Ascending aorta (tissue), 2 donors: ENCODE measurements at regions not wholly inside any gene's neighbourhood (a gene's known extent, or its start where the extent isn't known, plus 50 kb on each side); places are given as distances from the start of the nearest gene placed in this dataset.

ENCODE experiments used
- DNase-seq, 2 donors: peaks; one replicate each; pipeline ENCODE4 v3.0.0-alpha.2; 2019; ENCODE audit warnings: low spot score in 2 of 2
- H3K27ac ChIP-seq, 2 donors: fragments of 200-600 bp; sonication (generic); one replicate each; pipeline ENCODE4 v1.5.1; 2016 to 2017; ENCODE audit warnings: mild to moderate bottlenecking in 1 of 2
- H3K27me3 ChIP-seq: fragments of 200-600 bp; sonication (generic); one replicate; pipeline ENCODE4 v1.5.1; 2017
- H3K36me3 ChIP-seq, 2 donors: fragments of 200-600 bp; sonication (generic); one replicate each; pipeline ENCODE4 v1.5.1; 2016
- H3K4me1 ChIP-seq, 2 donors: fragments of 200-600 bp; sonication (generic); one replicate each; pipeline ENCODE4 v1.5.1; 2016 to 2017; ENCODE audit warnings: mild to moderate bottlenecking in 1 of 2
- H3K4me3 ChIP-seq, 2 donors: fragments of 200-600 bp; sonication (generic); one replicate each; pipeline ENCODE4 v1.5.1; 2016 to 2017; ENCODE audit warnings: mild to moderate bottlenecking in 1 of 2
- H3K9me3 ChIP-seq, 2 donors: fragments of 200-600 bp; sonication (generic); one replicate each; pipeline ENCODE4 v1.5.1; 2016
- CTCF ChIP-seq, 3 experiments: fragments of 200-600 bp in 2 of 3; fragments of 450-650 bp in 1 of 3; sonication (generic) in 2 of 3; IDR thresholded peaks; one replicate each; pipeline ENCODE4 v1.5.1; 2016 to 2019; ENCODE audit warnings: antibody characterized with exemption in 3 of 3, mild to moderate bottlenecking in 1 of 3, moderate library complexity in 1 of 3
- intact Hi-C: fragments of 100-400 bp; cut with DNase I; formaldehyde crosslinking; loops from one replicate; pipeline ENCODE4 v1.15.1; 2023

DNA sequence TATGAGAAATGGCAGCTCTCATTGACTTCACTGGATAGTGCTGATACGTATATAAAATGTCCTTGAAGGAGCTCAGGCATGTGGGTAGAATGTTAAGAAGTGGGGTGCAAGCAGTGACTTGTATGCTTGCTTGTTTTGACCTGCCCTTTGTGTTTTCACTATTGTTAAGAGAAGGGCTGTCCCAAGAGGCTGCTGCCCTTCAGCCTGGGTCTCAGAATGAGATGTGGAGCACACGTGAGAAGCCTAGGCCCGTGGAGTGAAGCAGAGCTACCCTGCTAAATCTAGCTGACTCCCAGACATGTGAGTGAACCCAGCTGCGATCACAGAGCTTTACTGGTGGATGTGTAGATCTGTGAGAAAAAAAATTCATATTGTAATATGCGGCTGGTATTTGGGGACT lies 305.3 kb upstream of the RGS17 start:
- no peak for TF ChIP-seq CTCF (IDR thresholded peaks at IDR 0.05)
- H3K36me3 ChIP-seq: no peaks in the 10 kb centered on the region
- intact Hi-C loops: no loop called here
- DNase-seq: no peak
- H3K4me1 ChIP-seq: no peaks in the 10 kb centered on the region
- no peaks in the 10 kb centered on the region for H3K27me3 ChIP-seq
- H3K27ac ChIP-seq: no peak overlapping the region
- no peak overlapping the region for H3K4me3 ChIP-seq
- H3K9me3 ChIP-seq: no peaks in the 10 kb centered on the region

DNA sequence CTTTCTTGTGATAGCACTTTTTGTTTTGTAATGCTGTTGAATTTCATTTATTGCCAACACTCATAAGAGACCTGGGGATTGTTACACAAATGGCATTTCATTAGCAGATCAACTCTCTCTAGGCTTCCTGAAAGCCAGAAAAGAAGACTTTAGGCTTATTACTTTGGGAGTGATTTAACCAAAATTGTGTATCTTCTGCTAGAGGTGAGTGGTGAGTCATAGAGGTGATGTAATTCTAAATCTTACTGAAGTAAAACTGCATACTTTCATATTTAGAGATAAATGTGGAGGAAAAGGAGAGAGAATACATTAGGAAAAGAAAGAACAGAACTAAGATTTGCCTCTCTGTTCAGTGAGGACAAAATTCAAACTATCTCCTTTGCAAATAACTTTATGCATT lies 304.7 kb upstream of the RGS17 start:
- Histone ChIP-seq H3K36me3 (no peaks in the 10 kb centered on the region), H3K4me3 (no peak overlapping the region), H3K27me3 (no peaks in the 10 kb centered on the region), H3K9me3 (no peaks in the 10 kb centered on the region), H3K27ac (no peak overlapping the region), H3K4me1 (no peaks in the 10 kb centered on the region)
- intact Hi-C loops: no loop called here
- no peak for TF ChIP-seq CTCF (IDR thresholded peaks at IDR 0.05)
- no peak for DNase-seq

DNA sequence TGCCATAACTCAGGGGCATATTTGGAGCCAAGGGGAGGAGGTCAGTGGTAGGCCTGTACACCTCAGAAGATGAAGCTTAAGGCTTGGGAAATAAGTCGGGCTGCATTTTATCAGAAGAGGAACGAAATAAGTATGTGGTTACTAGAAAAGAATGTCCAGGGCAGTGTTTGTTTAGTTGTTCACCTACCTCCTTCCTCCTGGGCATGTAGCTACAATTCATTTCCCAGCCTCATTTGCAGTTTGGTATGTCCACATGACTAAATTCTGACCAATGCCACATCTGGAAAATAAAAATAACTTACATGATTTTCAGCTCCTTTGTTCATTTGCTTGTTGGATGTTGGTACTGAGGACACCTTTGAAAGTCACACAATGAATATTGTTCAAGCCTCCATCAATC lies 294.5 kb upstream of the RGS17 start:
- intact Hi-C loops: no loop called here
- Histone ChIP-seq H3K27me3 (no peaks in the 10 kb centered on the region), H3K4me3 (no peak overlapping the region), H3K4me1 (no peaks in the 10 kb centered on the region), H3K27ac (no peak overlapping the region), H3K36me3 (no peaks in the 10 kb centered on the region), H3K9me3 (no peaks in the 10 kb centered on the region)
- TF ChIP-seq CTCF (IDR thresholded peaks at IDR 0.05): no peak
- DNase-seq: no peak

DNA sequence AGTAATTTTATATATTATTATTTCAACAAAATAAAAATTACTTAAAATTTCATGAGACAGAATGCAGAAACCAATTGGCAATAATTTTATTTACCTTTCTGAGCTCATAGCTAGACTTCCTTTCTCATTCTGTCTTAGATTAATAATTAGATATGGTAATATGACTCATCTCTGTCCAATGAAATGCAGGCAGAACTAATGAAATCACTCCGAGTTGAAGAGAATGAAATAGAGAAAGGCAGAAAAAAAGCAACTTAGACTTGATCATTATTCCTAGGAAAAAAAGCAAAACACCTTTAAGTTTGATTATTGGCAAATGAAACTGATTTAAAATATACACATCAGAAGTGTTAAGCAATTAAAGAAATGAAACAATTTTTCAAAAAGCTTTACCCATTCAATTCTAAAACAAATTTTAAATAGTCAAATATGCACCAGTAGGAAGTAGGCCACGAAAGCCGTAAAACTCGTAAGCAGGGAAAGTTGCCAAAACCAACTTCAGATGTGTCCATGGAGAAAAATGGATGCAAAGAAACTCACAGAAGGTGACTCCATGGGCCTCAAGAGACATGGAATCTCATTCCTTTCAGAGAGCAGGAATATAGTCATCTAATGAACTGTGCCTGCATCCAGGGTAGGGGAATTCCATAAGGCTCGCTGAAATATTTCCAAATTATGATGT lies 293.8 kb upstream of the RGS17 start:
- H3K36me3 ChIP-seq: no peaks in the 10 kb centered on the region
- H3K4me1 ChIP-seq: no peaks in the 10 kb centered on the region
- H3K27me3 ChIP-seq: no peaks in the 10 kb centered on the region
- DNase-seq: no peak
- no peak overlapping the region for H3K4me3 ChIP-seq
- H3K9me3 ChIP-seq: no peaks in the 10 kb centered on the region
- intact Hi-C loops: no loop called here
- TF ChIP-seq CTCF (IDR thresholded peaks at IDR 0.05): no peak
- H3K27ac ChIP-seq: no peak overlapping the region

GRCh38 chr6:153412519-153412918 lies 281.4 kb upstream of the RGS17 start:
- TF ChIP-seq CTCF (IDR thresholded peaks at IDR 0.05): no peak
- DNase-seq: no peak
- Histone ChIP-seq H3K36me3 (no peaks in the 10 kb centered on the region), H3K9me3 (no peaks in the 10 kb centered on the region), H3K4me1 (no peaks in the 10 kb centered on the region), H3K4me3 (no peak overlapping the region), H3K27me3 (no peaks in the 10 kb centered on the region), H3K27ac (no peak overlapping the region)
- intact Hi-C loops: no loop called here
